ENCODE measurements at regions not wholly inside any gene's neighbourhood (a gene's known extent, or its start where the extent isn't known, plus 50 kb on each side); places are given as distances from the start of the nearest gene placed in this dataset.

- no peaks in the 10 kb centered on the region for H3K36me3 Mint-ChIP-seq (ENCODE audit: insufficient read depth in 2 of 2)
- H3K4me3 Mint-ChIP-seq = no peak overlapping the region
- no peak overlapping the region for H3K27ac Mint-ChIP-seq
- no peak for DNase-seq
- H3K4me1 Mint-ChIP-seq (ENCODE audit: low read depth) = no peaks in the 10 kb centered on the region
- no peaks in the 10 kb centered on the region for H3K9me3 Mint-ChIP-seq
- ATAC-seq (replicated peaks in 1 of 2) = no peak
- H3K27me3 Mint-ChIP-seq (ENCODE audit: low read depth) = peaks cover 14% of the 10 kb centered on the region
These were observed 334.1 kb downstream of the VPS13C start for GRCh38 chr15:61726166-61726565.

- DNase-seq (no peak), ATAC-seq (replicated peaks in 1 of 2) (no peak)
- H3K27ac Mint-ChIP-seq = no peak overlapping the region
- H3K4me1 Mint-ChIP-seq (ENCODE audit: low read depth) = no peaks in the 10 kb centered on the region
- H3K4me3 Mint-ChIP-seq = no peak overlapping the region
- H3K36me3 Mint-ChIP-seq (ENCODE audit: insufficient read depth in 2 of 2) = no peaks in the 10 kb centered on the region
- H3K27me3 Mint-ChIP-seq (ENCODE audit: low read depth) = peaks cover 17% of the 10 kb centered on the region
- no peaks in the 10 kb centered on the region for H3K9me3 Mint-ChIP-seq
These were observed 335.0 kb downstream of the VPS13C start for GRCh38 chr15:61725251-61725650.

- H3K36me3 Mint-ChIP-seq (ENCODE audit: insufficient read depth in 2 of 2) = no peaks in the 10 kb centered on the region
- H3K9me3 Mint-ChIP-seq = no peaks in the 10 kb centered on the region
- H3K27ac Mint-ChIP-seq = no peak overlapping the region
- ATAC-seq (replicated peaks in 1 of 2) (no peak), DNase-seq (no peak)
- H3K27me3 Mint-ChIP-seq (ENCODE audit: low read depth) = peaks cover 18% of the 10 kb centered on the region
- no peaks in the 10 kb centered on the region for H3K4me1 Mint-ChIP-seq (ENCODE audit: low read depth)
- H3K4me3 Mint-ChIP-seq = no peak overlapping the region
These were observed 335.9 kb downstream of the VPS13C start for GRCh38 chr15:61724251-61724939.

GRCh38 chr15:61721418-61721817, 338.8 kb downstream of the VPS13C start:
- ATAC-seq (replicated peaks in 1 of 2) (no peak), DNase-seq (no peak)
- H3K4me3 Mint-ChIP-seq = no peak overlapping the region
- H3K27ac Mint-ChIP-seq = no peak overlapping the region
- no peaks in the 10 kb centered on the region for H3K36me3 Mint-ChIP-seq (ENCODE audit: insufficient read depth in 2 of 2)
- peaks cover 28% of the 10 kb centered on the region for H3K27me3 Mint-ChIP-seq (ENCODE audit: low read depth)
- H3K9me3 Mint-ChIP-seq = no peaks in the 10 kb centered on the region
- H3K4me1 Mint-ChIP-seq (ENCODE audit: low read depth) = no peaks in the 10 kb centered on the region

- Mint-ChIP-seq H3K36me3 (ENCODE audit: insufficient read depth in 2 of 2) (no peaks in the 10 kb centered on the region), H3K27me3 (ENCODE audit: low read depth) (peaks cover 23% of the 10 kb centered on the region), H3K4me1 (ENCODE audit: low read depth) (no peaks in the 10 kb centered on the region), H3K27ac (no peak overlapping the region), H3K9me3 (no peaks in the 10 kb centered on the region), H3K4me3 (no peak overlapping the region)
- no peak for ATAC-seq (replicated peaks in 1 of 2)
- DNase-seq = no peak
These were observed 340.0 kb downstream of the VPS13C start for GRCh38 chr15:61720197-61720704.

GRCh38 chr15:61715082-61715481, 345.2 kb downstream of the VPS13C start:
- no peaks in the 10 kb centered on the region for H3K36me3 Mint-ChIP-seq (ENCODE audit: insufficient read depth in 2 of 2)
- no peak overlapping the region for H3K4me3 Mint-ChIP-seq
- ATAC-seq (replicated peaks in 1 of 2) (no peak), DNase-seq (no peak)
- H3K9me3 Mint-ChIP-seq = no peaks in the 10 kb centered on the region
- H3K4me1 Mint-ChIP-seq (ENCODE audit: low read depth) = no peaks in the 10 kb centered on the region
- H3K27me3 Mint-ChIP-seq (ENCODE audit: low read depth) = peaks cover 11% of the 10 kb centered on the region
- H3K27ac Mint-ChIP-seq = no peak overlapping the region

- Mint-ChIP-seq H3K27me3 (ENCODE audit: low read depth) (no peaks in the 10 kb centered on the region), H3K9me3 (no peaks in the 10 kb centered on the region), H3K27ac (no peak overlapping the region), H3K4me1 (ENCODE audit: low read depth) (no peaks in the 10 kb centered on the region), H3K4me3 (no peak overlapping the region), H3K36me3 (ENCODE audit: insufficient read depth in 2 of 2) (no peaks in the 10 kb centered on the region)
- DNase-seq = no peak
- ATAC-seq (replicated peaks in 1 of 2) = no peak
These were observed 348.0 kb downstream of the VPS13C start for GRCh38 chr15:61712129-61712759.

- H3K36me3 Mint-ChIP-seq (ENCODE audit: insufficient read depth in 2 of 2) = no peaks in the 10 kb centered on the region
- DNase-seq (no peak), ATAC-seq (replicated peaks in 1 of 2) (no peak)
- H3K4me1 Mint-ChIP-seq (ENCODE audit: low read depth) = no peaks in the 10 kb centered on the region
- H3K9me3 Mint-ChIP-seq = no peaks in the 10 kb centered on the region
- H3K4me3 Mint-ChIP-seq = no peak overlapping the region
- H3K27ac Mint-ChIP-seq = no peak overlapping the region
- peaks cover 13% of the 10 kb centered on the region for H3K27me3 Mint-ChIP-seq (ENCODE audit: low read depth)
These were observed 357.8 kb downstream of the VPS13C start for GRCh38 chr15:61702224-61703020.

- ATAC-seq (replicated peaks in 1 of 2) = no peak
- no peaks in the 10 kb centered on the region for H3K9me3 Mint-ChIP-seq
- H3K4me3 Mint-ChIP-seq = no peak overlapping the region
- DNase-seq = no peak
- no peak overlapping the region for H3K27ac Mint-ChIP-seq
- peaks cover 23% of the 10 kb centered on the region for H3K27me3 Mint-ChIP-seq (ENCODE audit: low read depth)
- no peaks in the 10 kb centered on the region for H3K4me1 Mint-ChIP-seq (ENCODE audit: low read depth)
- H3K36me3 Mint-ChIP-seq (ENCODE audit: insufficient read depth in 2 of 2) = no peaks in the 10 kb centered on the region
These were observed 358.8 kb downstream of the VPS13C start for GRCh38 chr15:61701455-61701854.

- no peak overlapping the region for H3K27ac Mint-ChIP-seq
- H3K9me3 Mint-ChIP-seq = no peaks in the 10 kb centered on the region
These were observed 359.4 kb downstream of the VPS13C start for GRCh38 chr15:61700803-61701202.

GRCh38 chr15:61697796-61698195, 362.5 kb downstream of the VPS13C start:
- Mint-ChIP-seq H3K4me3 (no peak overlapping the region), H3K27me3 (ENCODE audit: low read depth) (peaks cover 35% of the 10 kb centered on the region), H3K9me3 (no peaks in the 10 kb centered on the region), H3K27ac (no peak overlapping the region), H3K36me3 (ENCODE audit: insufficient read depth in 2 of 2) (no peaks in the 10 kb centered on the region), H3K4me1 (ENCODE audit: low read depth) (no peaks in the 10 kb centered on the region)
- DNase-seq (no peak), ATAC-seq (replicated peaks in 1 of 2) (no peak)

More at GRCh38 chr15:61700803-61701202, 359.4 kb downstream of the VPS13C start:
- H3K27me3 Mint-ChIP-seq (ENCODE audit: low read depth) = peaks cover 24% of the 10 kb centered on the region
- no peaks in the 10 kb centered on the region for H3K4me1 Mint-ChIP-seq (ENCODE audit: low read depth)
- H3K36me3 Mint-ChIP-seq (ENCODE audit: insufficient read depth in 2 of 2) = no peaks in the 10 kb centered on the region
- DNase-seq (no peak), ATAC-seq (replicated peaks in 1 of 2) (no peak)
- H3K4me3 Mint-ChIP-seq = no peak overlapping the region

GRCh38 chr15:61689067-61689466, 371.2 kb downstream of the VPS13C start:
- H3K9me3 Mint-ChIP-seq = no peaks in the 10 kb centered on the region
- no peaks in the 10 kb centered on the region for H3K36me3 Mint-ChIP-seq (ENCODE audit: insufficient read depth in 2 of 2)
- ATAC-seq (replicated peaks in 1 of 2) = no peak

GRCh38 chr15:61687651-61688050, 372.6 kb downstream of the VPS13C start:
- ATAC-seq (replicated peaks in 1 of 2) (no peak), DNase-seq (no peak)
- no peaks in the 10 kb centered on the region for H3K36me3 Mint-ChIP-seq (ENCODE audit: insufficient read depth in 2 of 2)
- H3K4me1 Mint-ChIP-seq (ENCODE audit: low read depth) = no peaks in the 10 kb centered on the region
- H3K27me3 Mint-ChIP-seq (ENCODE audit: low read depth) = peaks cover 16% of the 10 kb centered on the region
- H3K9me3 Mint-ChIP-seq = no peaks in the 10 kb centered on the region
- no peak overlapping the region for H3K4me3 Mint-ChIP-seq
- no peak overlapping the region for H3K27ac Mint-ChIP-seq

More at GRCh38 chr15:61689067-61689466, 371.2 kb downstream of the VPS13C start:
- Mint-ChIP-seq H3K4me1 (ENCODE audit: low read depth) (no peaks in the 10 kb centered on the region), H3K27ac (no peak overlapping the region), H3K4me3 (no peak overlapping the region), H3K27me3 (ENCODE audit: low read depth) (peaks cover 23% of the 10 kb centered on the region)
- DNase-seq = no peak
